Spleen (tissue), 11 donors: ENCODE measurements at regions not wholly inside any gene's neighbourhood (a gene's known extent, or its start where the extent isn't known, plus 50 kb on each side); places are given as distances from the start of the nearest gene placed in this dataset.

ENCODE experiments used
- DNase-seq: peaks from one replicate; pipeline ENCODE4 v3.0.0-alpha.2; 2020
- H3K27ac ChIP-seq, 8 donors: fragments of 200-600 bp; sonication (generic) in 7 of 8; 1 replicate in 4 of 8; 2 replicates in 4 of 8; pipeline versions ENCODE4 v1.5.0 to v1.8.0; 2016 to 2021; ENCODE audit warnings: inconsistent platforms in 4 of 8, mild to moderate bottlenecking in 4 of 8, moderate library complexity in 1 of 8
- H3K27me3 ChIP-seq, 7 donors: fragments of 200-600 bp; sonication (generic) in 6 of 7; replicated peaks in 1 of 7; 1 replicate in 4 of 7; 2 replicates in 3 of 7; pipeline versions ENCODE4 v1.5.0 to v1.8.0; 2016 to 2021; ENCODE audit warnings: inconsistent platforms in 3 of 7, mild to moderate bottlenecking in 1 of 7
- H3K36me3 ChIP-seq, 6 donors: fragments of 200-600 bp; sonication (generic) in 5 of 6; 1 replicate in 4 of 6; 2 replicates in 2 of 6; pipeline versions ENCODE4 v1.5.0 to v1.8.0; 2016 to 2021; ENCODE audit warnings: inconsistent platforms in 2 of 6
- H3K4me1 ChIP-seq, 6 donors: fragments of 200-600 bp; sonication (generic) in 5 of 6; 1 replicate in 3 of 6; 2 replicates in 3 of 6; pipeline versions ENCODE4 v1.5.0 to v1.8.0; 2016 to 2021; ENCODE audit warnings: inconsistent platforms in 3 of 6
- H3K4me3 ChIP-seq, 8 donors: fragments of 200-600 bp; sonication (generic) in 7 of 8; 1 replicate in 4 of 8; 2 replicates in 4 of 8; pipeline versions ENCODE4 v1.5.0 to v1.8.0; 2016 to 2021; ENCODE audit warnings: inconsistent platforms in 4 of 8, mild to moderate bottlenecking in 4 of 8, moderate library complexity in 2 of 8
- H3K9me3 ChIP-seq, 8 donors: fragments of 200-600 bp; sonication (generic) in 7 of 8; 1 replicate in 4 of 8; 2 replicates in 4 of 8; pipeline versions ENCODE4 v1.5.0 to v1.8.0; 2016 to 2021; ENCODE audit warnings: inconsistent platforms in 4 of 8
- POLR2A ChIP-seq, 3 donors: fragments of 450-650 bp; IDR thresholded peaks; one replicate each; pipeline ENCODE4 v1.5.1; 2017; ENCODE audit warnings: antibody characterized with exemption in 3 of 3, mild to moderate bottlenecking in 1 of 3
- POLR2AphosphoS5 ChIP-seq, 3 donors: sonication (generic); formaldehyde crosslinking; IDR thresholded peaks; one replicate each; pipeline ENCODE4 v1.5.1; 2017; ENCODE audit warnings: antibody characterized with exemption in 3 of 3
- WGBS, 5 donors: extraction: QIAGEN DNeasy Blood & Tissue Kit in 3 of 5; methylation state at CpG; one replicate each; pipeline versions ENCODE4 v1.1.5 to v1.1.7; 2013 to 2018; 5-methylcytosine and 5-hydroxymethylcytosine counted together
- intact Hi-C: fragments of 100-400 bp; cut with DNase I; formaldehyde crosslinking; loops from one replicate; pipeline ENCODE4 v1.15.0; 2023; ENCODE audit warnings: low total_unique reads
- TF ChIP-seq, protein P1 (sequence below), 11 experiments: fragments of 200-600 bp in 7 of 11; fragments of 450-650 bp in 4 of 11; sonication (generic) in 4 of 11; IDR thresholded peaks in 8 of 11; conservative IDR thresholded peaks in 3 of 11; 1 replicate in 7 of 11; 2 replicates in 4 of 11; pipeline versions ENCODE4 v1.4.0 to v1.8.0; 2016 to 2021; ENCODE audit warnings: antibody characterized with exemption in 11 of 11, inconsistent platforms in 4 of 11, mild to moderate bottlenecking in 1 of 11
- donor health status: healthy with polysubstance abuse.
- donor health status: DM: no; HTN: no; CAD: no; lungs with moderate emphysema.
- donor health status: DM: no; HTN: no; CAD: no.
- donor health status: Bipolar disorder and iron deficiency.
- donor health status: healthy.
- donor health status: DM: no; HTN: no; CAD: no.
- donor health status: DM: yes; HTN: yes; CAD: no.

GRCh38 chr15:85988741-85989140 lies 90.9 kb upstream of the AGBL1 start:
- DNase-seq = no peak
- no peak overlapping the region for H3K27ac ChIP-seq
- no peaks in the 10 kb centered on the region for H3K4me1 ChIP-seq
- H3K36me3 ChIP-seq = no peaks in the 10 kb centered on the region
- intact Hi-C loops = no loop called here
- H3K9me3 ChIP-seq = no peaks in the 10 kb centered on the region
- 52 to 71% (median 54%) methylated on average over 5 of the region's 5 CpGs for WGBS, 5 donors
- TF ChIP-seq POLR2AphosphoS5 (IDR thresholded peaks at IDR 0.05) (no peak), POLR2A (IDR thresholded peaks at IDR 0.05) (no peak)
- TF ChIP-seq, protein P1, sequence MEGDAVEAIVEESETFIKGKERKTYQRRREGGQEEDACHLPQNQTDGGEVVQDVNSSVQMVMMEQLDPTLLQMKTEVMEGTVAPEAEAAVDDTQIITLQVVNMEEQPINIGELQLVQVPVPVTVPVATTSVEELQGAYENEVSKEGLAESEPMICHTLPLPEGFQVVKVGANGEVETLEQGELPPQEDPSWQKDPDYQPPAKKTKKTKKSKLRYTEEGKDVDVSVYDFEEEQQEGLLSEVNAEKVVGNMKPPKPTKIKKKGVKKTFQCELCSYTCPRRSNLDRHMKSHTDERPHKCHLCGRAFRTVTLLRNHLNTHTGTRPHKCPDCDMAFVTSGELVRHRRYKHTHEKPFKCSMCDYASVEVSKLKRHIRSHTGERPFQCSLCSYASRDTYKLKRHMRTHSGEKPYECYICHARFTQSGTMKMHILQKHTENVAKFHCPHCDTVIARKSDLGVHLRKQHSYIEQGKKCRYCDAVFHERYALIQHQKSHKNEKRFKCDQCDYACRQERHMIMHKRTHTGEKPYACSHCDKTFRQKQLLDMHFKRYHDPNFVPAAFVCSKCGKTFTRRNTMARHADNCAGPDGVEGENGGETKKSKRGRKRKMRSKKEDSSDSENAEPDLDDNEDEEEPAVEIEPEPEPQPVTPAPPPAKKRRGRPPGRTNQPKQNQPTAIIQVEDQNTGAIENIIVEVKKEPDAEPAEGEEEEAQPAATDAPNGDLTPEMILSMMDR (IDR thresholded peaks at IDR 0.05 in 8 of 11, conservative IDR thresholded peaks at IDR 0.05 in 3 of 11) = no peak
- no peak overlapping the region for H3K4me3 ChIP-seq
- H3K27me3 ChIP-seq = no peaks in the 10 kb centered on the region

GRCh38 chr15:85992224-85992623 lies 87.4 kb upstream of the AGBL1 start:
- intact Hi-C loops = no loop called here
- WGBS, 5 donors = 87 to 93% (median 88%) methylated on average over 3 of the region's 3 CpGs
- no peak overlapping the region for H3K27ac ChIP-seq

GRCh38 chr15:85993116-85993515 lies 86.6 kb upstream of the AGBL1 start:
- H3K27ac ChIP-seq = no peak overlapping the region
- peaks cover 0 to 8% (median 2%) of the 10 kb centered on the region in 8 donors for H3K9me3 ChIP-seq
- TF ChIP-seq, protein P1 (IDR thresholded peaks at IDR 0.05 in 8 of 11, conservative IDR thresholded peaks at IDR 0.05 in 3 of 11) = no peak
- TF ChIP-seq POLR2AphosphoS5 (IDR thresholded peaks at IDR 0.05) (no peak), POLR2A (IDR thresholded peaks at IDR 0.05) (no peak)
- no peaks in the 10 kb centered on the region for H3K27me3 ChIP-seq
- H3K4me1 ChIP-seq = no peaks in the 10 kb centered on the region
- DNase-seq = no peak
- H3K4me3 ChIP-seq = no peak overlapping the region
- WGBS, 5 donors = 92 to 96% (median 94%) methylated on average over 2 of the region's 2 CpGs
- H3K36me3 ChIP-seq = no peaks in the 10 kb centered on the region
- intact Hi-C loops = no loop called here

More at GRCh38 chr15:85992224-85992623, 87.4 kb upstream of the AGBL1 start:
- Histone ChIP-seq H3K9me3 (peaks cover 0 to 8% (median 2%) of the 10 kb centered on the region in 8 donors), H3K36me3 (no peaks in the 10 kb centered on the region), H3K27me3 (no peaks in the 10 kb centered on the region), H3K4me3 (no peak overlapping the region), H3K4me1 (no peaks in the 10 kb centered on the region)
- no peak for TF ChIP-seq POLR2A (IDR thresholded peaks at IDR 0.05)
- no peak for DNase-seq

- DNase-seq = no peak
- Histone ChIP-seq H3K9me3 (peaks cover 0 to 8% (median 2%) of the 10 kb centered on the region in 8 donors), H3K4me3 (no peak overlapping the region), H3K27me3 (peaks cover 0 to 15% (median 0%) of the 10 kb centered on the region in 7 donors), H3K4me1 (no peaks in the 10 kb centered on the region), H3K27ac (no peak overlapping the region), H3K36me3 (no peaks in the 10 kb centered on the region)
- TF ChIP-seq POLR2A (IDR thresholded peaks at IDR 0.05) (no peak), POLR2AphosphoS5 (IDR thresholded peaks at IDR 0.05) (no peak)
- TF ChIP-seq, protein P1 (IDR thresholded peaks at IDR 0.05 in 8 of 11, conservative IDR thresholded peaks at IDR 0.05 in 3 of 11) = no peak
- intact Hi-C loops = no loop called here
- 76 to 83% (median 80%) methylated on average over 5 of the region's 5 CpGs for WGBS, 5 donors
These were observed 82.1 kb upstream of the AGBL1 start for GRCh38 chr15:85997618-85998017.

GRCh38 chr15:85999658-86000057 lies 80.0 kb upstream of the AGBL1 start:
- no peak for DNase-seq
- Histone ChIP-seq H3K4me1 (no peaks in the 10 kb centered on the region), H3K36me3 (no peaks in the 10 kb centered on the region), H3K4me3 (no peak overlapping the region), H3K27me3 (peaks cover 0 to 15% (median 0%) of the 10 kb centered on the region in 7 donors), H3K9me3 (peaks cover 0 to 5% (median 1%) of the 10 kb centered on the region in 8 donors), H3K27ac (no peak overlapping the region)
- intact Hi-C loops = no loop called here
- TF ChIP-seq POLR2AphosphoS5 (IDR thresholded peaks at IDR 0.05) (no peak), POLR2A (IDR thresholded peaks at IDR 0.05) (no peak)
- TF ChIP-seq, protein P1 (IDR thresholded peaks at IDR 0.05 in 8 of 11, conservative IDR thresholded peaks at IDR 0.05 in 3 of 11) = no peak
